ENCODE measurements at regions not wholly inside any gene's neighbourhood (a gene's known extent, or its start where the extent isn't known, plus 50 kb on each side); places are given as distances from the start of the nearest gene placed in this dataset.

DNA sequence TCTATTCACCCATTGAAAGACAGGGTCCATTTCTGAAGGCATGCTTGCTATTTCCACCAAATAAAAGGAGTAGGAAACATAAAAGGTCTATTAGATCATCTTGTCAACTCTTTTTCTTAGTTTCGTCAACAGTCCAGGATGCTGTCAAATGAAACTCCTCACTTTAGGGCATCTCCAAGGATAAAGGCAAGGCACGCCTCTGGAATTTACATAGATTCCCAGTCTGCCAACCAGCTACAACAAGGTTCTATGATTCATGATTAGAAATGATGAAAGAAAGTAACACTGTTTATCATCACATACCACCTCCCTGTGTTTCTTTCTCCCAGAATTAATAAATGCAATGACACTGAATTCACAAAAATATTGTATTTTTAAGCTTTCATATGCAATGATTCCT is 636.3 kb downstream of the LTN1 start:
- Histone ChIP-seq H3K36me3 (ENCODE audit: control insufficient read depth in 2 of 2, extremely low read depth in 1 of 2, insufficient read depth in 2 of 2, low read length in 2 of 2) (no peaks in the 10 kb centered on the region), H3K79me2 (ENCODE audit: control insufficient read depth, insufficient read depth, low read length) (no peaks in the 10 kb centered on the region), H3K9me3 (replicated peaks; ENCODE audit: control insufficient read depth, insufficient read depth, low read length) (no peaks in the 10 kb centered on the region), H3K9ac (replicated peaks; ENCODE audit: extremely low read depth, insufficient read depth, low read length) (no peak overlapping the region), H2AFZ (ENCODE audit: low read depth, low read length) (no peak overlapping the region), H4K20me1 (replicated peaks; ENCODE audit: control insufficient read depth, extremely low read depth, insufficient read depth, low read length) (no peaks in the 10 kb centered on the region), H3K27ac (ENCODE audit: insufficient read depth, low read depth, low read length) (no peak overlapping the region), H3K4me2 (ENCODE audit: insufficient read depth, low read length) (no peak overlapping the region), H3K4me1 (ENCODE audit: control insufficient read depth, extremely low read depth, insufficient read depth, low read length) (no peaks in the 10 kb centered on the region), H3K9me1 (replicated peaks; ENCODE audit: control insufficient read depth, extremely low read depth, insufficient read depth, low read length) (no peaks in the 10 kb centered on the region), H3K27me3 (ENCODE audit: control insufficient read depth in 2 of 2, insufficient read depth in 2 of 2, low read length in 2 of 2) (no peaks in the 10 kb centered on the region), H3K4me3 (replicated peaks in 1 of 3; ENCODE audit: insufficient read depth in 1 of 3, low read depth in 1 of 3, low read length in 3 of 3) (no peak overlapping the region)
- intact Hi-C loops (cut with micrococcal nuclease), result no loop called here
- BruUV-seq (replicated peaks), result no TSS peak
- TF ChIP-seq JUN (IDR thresholded peaks at IDR 0.05; ENCODE audit: borderline replicate concordance, insufficient read depth, insufficient read length, low read depth), result no peak
- TF ChIP-seq POLR2AphosphoS5 (IDR thresholded peaks at IDR 0.05; ENCODE audit: insufficient read depth, low read depth, low read length), result no peak
- TF ChIP-seq, protein P1, sequence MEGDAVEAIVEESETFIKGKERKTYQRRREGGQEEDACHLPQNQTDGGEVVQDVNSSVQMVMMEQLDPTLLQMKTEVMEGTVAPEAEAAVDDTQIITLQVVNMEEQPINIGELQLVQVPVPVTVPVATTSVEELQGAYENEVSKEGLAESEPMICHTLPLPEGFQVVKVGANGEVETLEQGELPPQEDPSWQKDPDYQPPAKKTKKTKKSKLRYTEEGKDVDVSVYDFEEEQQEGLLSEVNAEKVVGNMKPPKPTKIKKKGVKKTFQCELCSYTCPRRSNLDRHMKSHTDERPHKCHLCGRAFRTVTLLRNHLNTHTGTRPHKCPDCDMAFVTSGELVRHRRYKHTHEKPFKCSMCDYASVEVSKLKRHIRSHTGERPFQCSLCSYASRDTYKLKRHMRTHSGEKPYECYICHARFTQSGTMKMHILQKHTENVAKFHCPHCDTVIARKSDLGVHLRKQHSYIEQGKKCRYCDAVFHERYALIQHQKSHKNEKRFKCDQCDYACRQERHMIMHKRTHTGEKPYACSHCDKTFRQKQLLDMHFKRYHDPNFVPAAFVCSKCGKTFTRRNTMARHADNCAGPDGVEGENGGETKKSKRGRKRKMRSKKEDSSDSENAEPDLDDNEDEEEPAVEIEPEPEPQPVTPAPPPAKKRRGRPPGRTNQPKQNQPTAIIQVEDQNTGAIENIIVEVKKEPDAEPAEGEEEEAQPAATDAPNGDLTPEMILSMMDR (IDR thresholded peaks at IDR 0.05; ENCODE audit: extremely low read depth in 1 of 2, insufficient read depth in 1 of 2, low read depth in 1 of 2, low read length in 2 of 2), result no peak
- TF ChIP-seq, protein P2, sequence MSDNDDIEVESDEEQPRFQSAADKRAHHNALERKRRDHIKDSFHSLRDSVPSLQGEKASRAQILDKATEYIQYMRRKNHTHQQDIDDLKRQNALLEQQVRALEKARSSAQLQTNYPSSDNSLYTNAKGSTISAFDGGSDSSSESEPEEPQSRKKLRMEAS (IDR thresholded peaks at IDR 0.05; ENCODE audit: insufficient read depth, insufficient read length), result no peak
- no peak for TF ChIP-seq EZH2 (IDR thresholded peaks at IDR 0.05; ENCODE audit: borderline replicate concordance, low read depth, low read length, severe bottlenecking)
- no peak for TF ChIP-seq GATA2 (IDR thresholded peaks at IDR 0.05; ENCODE audit: insufficient read depth, insufficient read length, low read depth, low read length)
- no peak for TF ChIP-seq POLR2A (IDR thresholded peaks at IDR 0.05; ENCODE audit: low read depth, low read length)
- TF ChIP-seq FOS (IDR thresholded peaks at IDR 0.05; ENCODE audit: borderline replicate concordance, insufficient read depth, low read length), result no peak
- TF ChIP-seq MYC (IDR thresholded peaks at IDR 0.05; ENCODE audit: low read depth, low read length), result no peak
- ChIA-PET CTCF (interaction anchor here (1.3 kb wide), 1 partner anchor 389 kb away, joined by 3 read pairs; no protein-coding TSS in a partner anchor), POLR2A (no interaction called here)
- FAIRE-seq (no peak), DNase-seq (ENCODE audit: low read depth, low spot score) (no peak)
- dilution Hi-C loops (cut with MboI; ENCODE audit: extremely low pct_ligation_motif_present, low sequenced_read_pairs), result no loop called here
